PC-3 (cell line): ENCODE measurements at regions not wholly inside any gene's neighbourhood (a gene's known extent, or its start where the extent isn't known, plus 50 kb on each side); places are given as distances from the start of the nearest gene placed in this dataset.

ENCODE experiments used
- CTCF ChIP-seq: fragments of 300-600 bp; sonication (generic); conservative IDR thresholded peaks from 2 replicates; pipeline ENCODE4 v1.5.1; 2017; ENCODE audit warnings: antibody characterized with exemption, low read depth, mild to moderate bottlenecking, low read length
- EZH2phosphoT487 ChIP-seq: fragments of 300-600 bp; sonication (generic); IDR thresholded peaks from 2 replicates; pipeline ENCODE4 v1.6.1; 2018; ENCODE audit warnings: mild to moderate bottlenecking, antibody characterized with exemption, low read length, borderline replicate concordance

DNA sequence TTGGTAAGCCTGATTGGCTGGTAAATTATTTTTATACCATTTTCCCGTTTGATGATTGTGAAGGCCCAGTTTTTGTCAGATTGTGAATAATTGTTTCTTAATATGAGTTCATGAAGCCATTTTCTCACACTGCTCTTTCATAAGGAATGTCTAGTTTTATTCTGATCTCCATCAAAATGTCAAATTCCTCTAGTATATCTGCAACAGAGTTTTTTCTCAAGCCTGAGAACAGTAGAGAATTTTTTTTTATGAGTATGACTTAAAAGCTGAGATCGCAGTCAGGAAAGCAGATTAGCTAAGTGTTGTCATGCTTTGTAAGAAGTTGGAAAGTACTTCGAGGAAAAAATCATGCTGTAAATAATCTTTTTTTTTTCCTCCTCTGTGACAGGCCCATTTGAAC lies 484.9 kb upstream of the ATP2B1 start:
- TF ChIP-seq CTCF (no peak), EZH2phosphoT487 (no peak)
